Globus pallidus (tissue), 1 donor: ENCODE measurements at regions not wholly inside any gene's neighbourhood (a gene's known extent, or its start where the extent isn't known, plus 50 kb on each side); places are given as distances from the start of the nearest gene placed in this dataset.
A peak's percentile ranks its signal among the peaks of the same experiment; 100 is the strongest.

Experiments
- DNase-seq: peaks from one replicate; pipeline ENCODE4 v3.0.0-alpha.2; 2015; ENCODE audit warnings: low spot score

DNA sequence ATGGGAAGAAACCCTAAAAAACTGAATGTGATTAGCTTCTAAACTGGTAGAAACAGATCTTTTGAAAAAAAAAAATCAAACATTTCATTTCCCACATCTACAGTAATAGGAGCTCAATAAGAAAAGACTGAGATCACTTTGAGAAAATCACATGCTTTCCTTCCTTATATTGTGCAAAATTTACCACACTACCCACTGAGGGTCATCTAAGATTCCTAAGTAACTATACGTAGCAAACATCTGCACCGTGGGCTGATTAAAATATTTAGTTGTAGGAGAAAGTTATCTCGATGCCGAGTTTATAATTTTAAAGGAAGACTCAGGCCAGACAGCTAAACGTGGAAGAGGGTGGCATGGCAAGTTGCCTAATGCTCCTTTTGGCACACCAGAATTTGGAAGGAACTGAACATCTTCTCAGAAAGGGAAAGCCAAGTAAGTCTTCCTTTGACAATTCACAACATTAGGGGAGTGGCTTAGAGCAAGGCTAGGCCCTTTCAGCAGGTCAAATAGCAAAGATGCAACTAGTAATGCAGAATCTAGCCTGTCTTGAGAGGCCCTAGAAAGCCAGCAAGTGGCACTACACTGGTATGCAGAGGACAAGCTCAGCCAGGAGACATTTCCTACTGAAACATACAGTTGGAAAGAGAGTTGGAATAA is 128.0 kb downstream of the TMA16 start:
- peak; percentile 27 for DNase-seq

DNA sequence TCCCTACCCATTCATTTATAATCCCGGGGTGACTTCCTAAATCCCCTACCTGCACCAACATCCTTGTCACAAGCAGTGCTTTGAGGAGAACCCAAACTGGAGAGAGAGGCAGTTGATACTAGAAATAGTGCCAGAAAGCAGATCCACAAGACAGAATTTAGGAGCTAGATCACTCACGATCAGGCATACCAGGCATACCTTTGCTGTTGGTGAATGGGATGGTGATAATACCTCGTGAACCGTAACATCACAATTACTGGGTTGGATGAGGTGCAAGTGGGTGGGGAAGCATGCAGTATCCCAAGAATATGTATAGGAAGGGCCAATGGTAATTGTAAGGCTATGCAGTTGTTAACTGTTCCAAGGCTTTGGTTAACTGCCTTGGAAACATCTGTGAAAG is 129.3 kb downstream of the TMA16 start:
- DNase-seq, result no peak

DNA sequence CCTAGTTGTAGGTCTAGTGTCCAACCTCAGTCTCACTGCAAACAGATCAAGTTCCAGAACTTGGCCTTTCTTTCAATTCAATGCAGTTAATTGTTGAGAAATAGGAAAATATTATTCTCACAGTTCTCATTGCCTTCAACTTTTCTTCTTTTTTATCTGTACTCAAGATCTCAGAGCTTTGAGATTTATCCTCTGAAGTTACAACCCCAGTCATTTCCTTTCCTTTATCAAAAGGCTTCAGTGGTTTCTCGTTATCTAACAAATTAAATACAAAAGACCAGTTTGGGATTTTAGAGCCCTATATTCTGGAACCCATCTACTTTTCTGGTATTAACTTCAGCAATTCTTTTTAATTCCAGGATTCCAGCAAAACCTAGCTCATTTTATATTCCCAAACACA is 130.2 kb downstream of the TMA16 start:
- no peak for DNase-seq

DNA sequence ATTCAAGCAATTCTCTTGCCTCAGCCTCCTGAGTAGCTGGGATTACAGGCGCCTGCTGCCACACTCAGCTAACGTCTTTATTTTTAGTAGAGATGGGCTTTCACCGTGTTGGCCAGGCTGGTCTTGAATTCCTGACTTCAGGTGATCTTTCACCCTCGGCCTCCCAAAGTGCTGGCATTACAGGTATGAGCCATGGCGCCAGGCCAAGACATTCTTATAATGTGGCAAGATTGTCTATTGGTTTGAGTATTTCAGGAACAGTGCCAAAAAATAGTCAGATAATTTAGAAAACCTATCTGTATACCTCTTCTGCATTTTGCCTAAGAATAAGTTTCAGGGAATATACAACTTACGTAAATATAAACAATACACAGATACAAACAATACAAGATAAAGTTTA is 136.8 kb downstream of the TMA16 start:
- no peak for DNase-seq

DNA sequence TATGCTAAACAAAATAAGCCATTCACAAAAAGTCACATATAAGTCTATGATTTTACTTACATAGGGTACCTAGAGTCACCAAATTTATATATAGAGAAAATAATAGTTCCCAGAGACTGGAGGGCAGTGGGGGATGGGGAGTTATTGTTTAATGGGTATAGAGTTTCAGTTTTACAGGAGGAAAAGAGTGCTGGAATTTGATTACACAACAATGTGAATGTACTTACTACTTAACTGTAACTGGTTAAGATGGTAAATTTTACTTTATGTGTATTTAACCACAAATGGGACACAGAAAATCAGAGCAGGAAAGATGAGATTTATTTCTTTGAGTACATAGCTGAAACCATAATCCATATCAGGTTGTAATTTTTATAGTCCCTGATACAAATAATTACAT is 144.4 kb downstream of the TMA16 start:
- no peak for DNase-seq

DNA sequence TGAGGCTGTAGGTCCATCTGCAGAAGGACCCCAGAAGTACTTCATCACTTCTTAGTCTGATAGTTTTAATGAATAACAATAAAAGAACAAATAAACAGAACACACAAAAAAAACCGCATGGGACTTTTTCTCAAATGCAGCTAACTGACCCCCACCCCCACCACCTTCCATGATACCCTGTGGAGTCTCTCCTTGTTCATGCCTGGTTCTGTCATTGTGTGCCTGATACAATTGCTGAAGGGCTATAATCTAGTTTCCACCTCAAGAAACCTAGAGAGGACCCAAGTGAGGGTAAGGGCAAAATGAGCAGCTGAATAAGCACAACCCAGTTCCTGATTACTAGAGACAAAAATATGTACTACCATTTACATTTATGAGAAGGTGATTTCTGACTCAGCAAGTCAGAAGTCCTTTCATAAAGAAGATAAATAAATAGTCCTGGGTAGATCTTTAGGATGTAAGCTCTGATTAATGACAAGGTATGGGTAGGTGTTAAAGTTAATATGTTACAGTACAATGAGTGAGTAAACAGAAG is 155.1 kb downstream of the TMA16 start:
- DNase-seq, result no peak

DNA sequence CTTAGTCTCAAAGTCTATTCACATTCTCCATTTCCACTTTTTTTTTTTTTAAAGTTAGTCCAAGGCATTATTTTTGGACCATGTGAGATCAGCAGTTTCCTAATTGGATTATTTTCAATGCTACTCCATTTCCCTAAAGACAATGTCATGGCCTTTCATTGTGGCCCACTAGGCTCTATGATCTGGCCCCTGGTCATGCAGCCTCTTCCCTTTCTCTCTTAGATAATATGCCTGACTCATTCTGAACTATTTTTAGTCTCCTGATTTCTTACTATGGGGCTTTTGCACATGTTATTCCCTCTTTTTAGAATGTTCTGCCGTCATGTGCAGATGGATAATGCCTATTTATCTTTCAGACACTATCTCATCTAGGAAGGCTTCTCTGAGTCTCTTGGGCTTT is 157.3 kb downstream of the TMA16 start:
- DNase-seq, result no peak

DNA sequence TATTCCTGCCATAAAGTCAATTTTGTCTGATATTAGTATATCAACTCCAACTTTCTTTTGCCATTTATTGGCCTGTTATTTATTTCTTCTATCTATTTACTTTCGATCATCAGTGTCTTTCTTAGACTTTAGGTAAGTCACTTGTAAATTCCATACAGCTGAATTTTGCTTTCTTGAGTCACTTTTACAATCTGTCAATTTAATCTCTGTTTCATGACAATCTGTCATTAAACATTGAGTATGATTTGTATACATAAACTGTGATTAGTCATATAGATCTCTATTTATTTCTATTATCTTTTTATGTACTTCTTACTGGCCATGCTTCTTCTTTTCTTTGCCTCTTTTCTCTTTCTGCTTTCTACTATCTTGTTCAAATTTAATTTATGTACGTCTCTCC is 160.1 kb downstream of the TMA16 start:
- no peak for DNase-seq

DNA sequence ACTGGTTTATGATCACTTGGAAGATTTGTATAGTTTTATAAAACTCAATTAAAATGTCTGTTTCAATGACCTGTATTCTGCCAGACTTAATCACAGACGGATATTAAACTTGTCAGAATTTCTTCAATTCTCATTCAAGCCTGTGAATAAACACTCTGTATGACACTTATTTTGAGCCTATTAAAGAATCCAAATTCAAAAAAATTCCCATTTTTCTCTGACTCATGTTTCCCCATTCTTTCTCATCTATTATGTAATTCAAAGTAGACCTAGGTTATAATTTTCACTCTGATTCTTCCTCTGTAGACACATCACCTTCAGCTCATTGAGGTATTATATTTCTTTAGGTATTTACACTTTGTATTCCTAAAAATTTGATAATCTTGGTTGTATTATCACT is 166.1 kb downstream of the TMA16 start:
- DNase-seq, result no peak

DNA sequence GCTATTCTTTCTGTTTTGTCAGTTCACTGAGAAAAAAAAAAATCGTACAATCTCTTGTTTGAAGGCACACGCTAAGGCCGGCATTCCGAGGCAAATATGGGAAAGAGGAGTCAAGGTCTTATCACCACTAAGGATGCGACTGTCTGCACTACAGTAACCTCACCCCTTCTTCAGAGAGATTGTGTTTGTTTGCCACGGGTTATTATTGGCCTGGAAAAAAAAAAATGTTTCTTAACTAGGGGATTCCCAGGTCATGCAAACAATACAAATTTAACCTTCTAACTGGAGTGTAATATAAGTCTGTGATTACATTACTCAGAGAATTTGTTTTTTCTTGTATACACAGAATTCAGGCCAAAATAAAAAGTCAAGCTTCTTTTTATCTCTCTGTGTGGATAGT is 168.3 kb downstream of the TMA16 start:
- no peak for DNase-seq

DNA sequence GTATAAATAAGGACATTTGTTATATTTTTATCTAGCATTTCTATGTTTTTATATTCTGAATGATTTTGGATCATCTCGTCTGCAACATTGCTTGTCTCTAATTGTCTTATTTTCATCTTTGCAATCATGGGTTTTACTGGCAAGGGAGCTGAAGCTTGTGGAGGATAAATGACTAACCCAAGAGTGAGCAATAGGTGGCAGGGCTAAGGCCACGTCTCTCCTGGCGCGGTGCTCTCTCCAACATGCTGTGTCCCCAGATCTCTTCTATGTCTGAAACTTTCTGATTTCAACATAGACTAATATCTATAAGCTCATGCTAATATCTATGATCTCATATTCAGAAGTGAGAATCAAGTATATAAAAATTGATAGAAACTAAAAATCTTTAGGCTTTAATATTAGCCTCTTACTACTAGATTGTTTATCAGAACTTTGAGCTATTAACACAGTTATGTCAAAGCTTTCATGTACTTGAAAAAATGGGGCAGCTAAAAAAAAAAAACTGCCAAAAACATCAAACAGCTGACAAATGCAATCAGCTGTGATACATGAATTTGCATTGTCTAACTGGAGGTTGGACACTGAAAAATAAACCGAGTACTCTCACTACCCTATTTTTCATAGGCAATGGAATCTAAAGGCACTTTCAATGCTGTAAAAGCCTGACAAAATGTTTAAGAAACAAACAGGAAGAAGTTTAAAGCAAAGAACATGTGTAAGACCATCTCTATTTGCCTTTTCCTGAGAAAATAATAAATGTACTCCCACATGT is 169.2 kb downstream of the TMA16 start:
- no peak for DNase-seq

DNA sequence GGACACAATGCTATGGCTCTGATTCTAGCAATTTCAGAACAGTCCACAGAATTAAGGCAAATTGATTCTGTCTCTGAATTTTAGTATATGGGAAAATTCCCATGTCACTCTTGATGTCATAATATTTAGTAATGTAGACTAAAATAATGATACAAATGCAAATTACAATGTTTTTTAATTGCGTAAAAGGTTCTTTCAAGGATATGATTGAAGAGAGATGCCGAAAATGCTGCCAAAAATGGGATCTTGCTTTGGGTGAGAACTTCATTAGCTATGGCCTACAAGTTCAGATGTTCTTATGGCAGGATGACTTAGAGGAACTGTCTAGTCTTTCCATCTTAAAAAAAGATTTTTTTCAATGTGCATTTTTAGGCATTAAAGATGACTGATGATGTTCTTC is 170.6 kb downstream of the TMA16 start:
- DNase-seq, result no peak

DNA sequence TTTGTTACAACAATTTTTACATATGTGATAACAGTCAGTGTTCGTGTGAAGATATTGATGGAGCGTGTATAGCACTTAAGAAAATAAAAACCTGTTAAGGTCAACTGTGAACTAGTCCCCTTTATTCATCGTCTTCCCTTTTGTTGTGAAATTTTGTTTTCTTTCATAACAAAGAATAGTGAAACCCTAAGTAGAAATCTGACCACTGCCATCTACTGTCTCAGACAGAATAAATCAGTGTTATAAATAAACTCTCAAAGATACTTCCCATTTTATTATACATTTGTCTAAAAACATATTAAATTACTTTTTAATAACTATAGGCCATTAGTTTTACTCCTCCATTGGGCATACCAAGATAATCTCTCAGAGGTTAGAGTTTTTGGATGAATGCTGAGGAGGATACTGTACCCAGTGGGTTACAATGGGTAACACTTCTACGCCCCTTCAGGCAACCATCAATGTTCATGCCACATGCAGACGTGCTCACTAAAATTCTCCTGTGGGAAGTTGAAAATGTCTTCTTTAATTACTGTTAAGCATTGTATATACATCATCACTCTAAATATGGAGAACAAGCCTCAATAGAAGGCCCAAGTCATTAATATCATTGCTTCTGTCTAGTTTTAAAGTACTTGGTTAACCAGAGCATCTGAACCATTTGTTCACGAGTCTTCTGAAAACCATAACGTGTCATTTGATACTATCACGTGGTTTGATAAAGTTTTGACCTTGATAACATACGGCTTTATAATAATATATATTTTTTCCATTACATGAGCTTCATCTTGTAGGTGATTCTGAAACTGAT is 171.2 kb downstream of the TMA16 start:
- no peak for DNase-seq

DNA sequence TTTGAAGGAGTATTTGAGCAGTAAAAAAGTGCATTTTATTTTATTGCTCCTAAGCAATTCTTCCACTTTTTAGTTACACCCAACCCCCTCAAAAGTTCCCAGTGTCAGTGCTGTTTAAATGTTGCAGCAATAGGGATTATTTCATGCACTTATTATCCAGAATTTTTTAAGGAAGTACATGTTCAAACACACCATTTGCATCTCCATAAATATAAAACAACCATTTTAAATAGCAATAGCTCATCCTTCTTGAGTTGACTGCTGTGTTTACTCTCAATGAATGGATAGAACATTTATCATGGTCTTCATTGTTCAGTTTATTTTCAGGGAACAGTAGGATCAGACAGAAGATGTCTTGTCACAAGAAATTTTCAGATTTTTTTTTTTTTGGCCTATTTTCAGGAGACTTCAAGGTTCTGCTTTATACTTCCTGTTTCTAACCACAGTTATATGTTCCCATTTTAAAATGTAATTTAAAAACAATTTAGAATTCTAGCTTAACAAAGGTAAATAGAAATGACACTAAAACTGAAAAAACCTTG is 171.9 kb downstream of the TMA16 start:
- DNase-seq, result no peak

DNA sequence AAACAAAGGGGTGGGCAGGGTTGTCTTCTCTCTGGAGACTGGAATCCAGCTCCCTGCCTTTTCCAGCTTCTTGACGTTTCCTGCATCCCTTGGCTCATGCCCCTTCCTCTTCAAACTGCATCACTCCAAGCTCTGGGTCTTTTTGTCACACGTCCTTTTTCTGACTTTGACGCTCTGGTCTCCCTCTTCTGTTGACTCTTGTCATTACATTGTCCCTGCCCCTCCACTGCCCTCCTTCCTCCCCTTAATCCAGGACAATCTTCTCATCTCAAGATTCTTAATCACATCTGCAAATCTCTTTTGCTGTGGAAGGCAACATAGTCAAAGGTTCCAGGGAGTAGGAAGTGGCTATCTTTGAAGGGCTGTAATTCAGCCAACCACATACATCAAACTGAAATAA is 178.3 kb downstream of the TMA16 start:
- no peak for DNase-seq

DNA sequence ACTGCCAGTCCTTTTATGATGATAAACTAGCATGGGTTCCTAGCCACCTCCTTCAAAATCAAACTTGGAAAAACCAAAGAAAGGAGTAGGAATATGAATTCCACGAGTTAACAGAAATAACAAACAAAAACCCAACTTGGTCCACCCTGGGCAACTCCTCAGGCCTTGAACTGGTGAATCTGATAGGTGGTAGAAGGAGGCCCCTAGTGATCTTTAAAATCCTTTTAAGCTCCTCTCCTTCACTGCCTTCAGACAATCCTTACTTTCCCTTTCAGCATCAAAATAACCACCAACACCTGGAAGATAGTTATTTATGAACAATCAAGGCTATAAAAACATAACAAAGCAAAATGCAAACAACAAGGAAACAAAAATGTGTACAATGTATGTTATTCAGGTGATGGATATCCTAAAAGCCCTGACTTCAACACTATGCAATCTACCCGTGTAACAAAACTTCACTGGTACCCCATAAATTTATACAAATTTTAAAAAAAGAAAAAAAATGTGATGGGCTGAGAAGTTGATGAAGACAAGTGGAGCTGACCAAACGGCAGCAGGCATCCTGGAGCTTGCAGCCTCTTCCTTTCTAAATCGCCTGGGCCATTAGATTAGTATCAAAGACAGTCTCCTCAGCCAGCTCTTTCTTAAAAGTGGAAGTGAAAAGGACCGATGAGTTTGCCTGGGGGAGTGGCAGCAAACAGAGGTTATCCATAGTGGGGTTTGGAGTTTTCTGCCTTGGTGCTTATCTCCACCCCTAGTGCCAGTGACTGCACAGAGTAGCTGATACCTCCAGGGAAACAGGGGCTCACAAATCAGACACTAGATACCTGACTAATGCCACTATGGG is 179.6 kb downstream of the TMA16 start:
- no peak for DNase-seq

DNA sequence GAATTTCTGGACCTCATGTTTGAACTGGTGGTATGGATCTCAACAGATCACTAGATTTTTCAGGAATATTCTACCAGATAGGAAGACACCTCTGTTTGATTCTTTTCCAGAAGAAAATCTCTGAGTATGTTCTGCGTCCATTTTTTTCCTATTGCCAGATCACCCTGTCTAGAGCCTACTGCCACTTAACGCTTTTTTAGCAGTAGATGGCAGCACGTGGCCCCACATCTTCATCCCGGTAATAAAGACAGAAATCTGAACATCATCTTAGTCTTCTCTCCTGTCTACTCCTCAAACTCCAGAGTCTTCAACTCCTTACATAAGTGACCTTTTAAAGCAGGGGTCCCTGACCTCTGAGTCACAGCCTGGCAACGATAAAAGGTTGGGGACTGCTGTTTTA is 184.7 kb downstream of the TMA16 start:
- DNase-seq, result no peak

DNA sequence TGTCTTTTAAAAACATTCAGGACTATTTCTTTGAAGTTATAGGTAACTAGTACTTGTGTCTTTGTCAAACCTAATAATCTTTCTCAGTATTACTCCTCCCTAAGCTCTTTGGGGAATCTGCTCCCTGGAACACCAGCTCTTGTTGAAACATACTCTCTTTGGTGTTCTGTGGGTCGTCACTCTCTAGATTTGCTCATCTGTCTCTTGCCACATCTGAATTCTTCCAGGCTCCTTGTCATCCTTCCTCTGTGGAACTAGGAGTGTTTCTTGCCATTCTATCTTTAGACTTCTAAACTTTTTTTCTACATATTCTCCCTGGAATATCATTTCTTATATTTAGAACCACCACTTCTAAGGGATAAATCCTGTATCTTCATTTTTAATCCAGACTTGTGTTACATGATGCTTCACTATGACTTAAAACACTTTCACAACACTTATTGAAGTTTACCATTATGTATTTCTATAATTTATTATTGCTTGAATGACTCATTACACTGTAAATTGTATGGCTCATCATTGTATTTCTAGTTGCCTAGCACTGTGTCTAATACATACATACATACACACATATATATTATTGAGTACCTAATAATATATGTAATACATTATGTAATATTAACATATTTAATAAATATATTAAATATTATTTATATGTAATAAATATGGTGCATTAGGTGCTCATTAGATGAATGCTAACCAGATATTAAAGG is 186.1 kb downstream of the TMA16 start:
- no peak for DNase-seq

DNA sequence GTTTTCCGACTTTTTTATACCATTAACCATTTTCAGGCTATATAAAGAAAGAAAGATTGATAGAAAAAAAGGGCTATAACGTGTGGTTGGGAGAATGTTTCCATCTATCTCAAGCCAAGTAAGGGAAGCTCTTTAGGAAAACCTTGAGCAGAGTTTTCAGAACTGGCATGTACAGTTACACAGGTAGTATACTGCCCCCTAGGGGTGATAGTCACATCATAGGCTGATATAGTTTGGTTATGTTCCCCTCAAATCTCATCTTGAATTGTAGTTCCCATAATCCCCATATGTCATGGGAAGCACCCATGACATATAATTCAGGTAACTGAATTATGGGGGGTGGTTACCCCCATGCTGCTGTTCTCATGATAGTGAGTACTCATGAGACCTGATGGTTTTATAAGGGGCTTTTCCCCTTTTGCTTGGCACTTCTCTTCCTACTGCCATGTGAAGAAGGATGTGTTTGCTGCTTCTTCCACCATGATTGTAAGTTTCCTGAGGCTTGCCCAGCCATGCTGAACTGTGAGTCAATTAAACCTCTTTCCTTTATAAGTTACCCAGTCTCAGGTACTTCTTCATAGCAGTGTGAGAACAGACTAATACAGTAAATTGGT is 186.8 kb downstream of the TMA16 start:
- peak; percentile 24 for DNase-seq

DNA sequence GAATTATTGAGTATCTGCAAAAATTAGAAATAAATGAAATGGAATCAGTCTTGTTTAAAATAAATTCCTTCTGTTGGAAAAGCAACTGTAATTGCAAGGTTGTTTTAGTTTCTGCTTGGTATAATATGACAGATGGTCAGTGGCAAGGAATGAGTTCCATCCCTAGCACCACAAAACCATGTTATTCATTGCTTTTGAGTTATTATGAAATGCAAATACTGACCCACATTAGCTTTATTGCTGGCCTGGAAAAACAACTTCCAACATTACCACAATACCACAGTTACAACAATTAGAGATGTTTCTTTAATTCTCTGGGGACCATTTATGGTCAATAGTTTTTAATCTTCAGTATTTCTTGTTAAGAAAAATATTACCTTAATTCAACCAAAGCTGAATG is 194.4 kb downstream of the TMA16 start:
- DNase-seq, result no peak

DNA sequence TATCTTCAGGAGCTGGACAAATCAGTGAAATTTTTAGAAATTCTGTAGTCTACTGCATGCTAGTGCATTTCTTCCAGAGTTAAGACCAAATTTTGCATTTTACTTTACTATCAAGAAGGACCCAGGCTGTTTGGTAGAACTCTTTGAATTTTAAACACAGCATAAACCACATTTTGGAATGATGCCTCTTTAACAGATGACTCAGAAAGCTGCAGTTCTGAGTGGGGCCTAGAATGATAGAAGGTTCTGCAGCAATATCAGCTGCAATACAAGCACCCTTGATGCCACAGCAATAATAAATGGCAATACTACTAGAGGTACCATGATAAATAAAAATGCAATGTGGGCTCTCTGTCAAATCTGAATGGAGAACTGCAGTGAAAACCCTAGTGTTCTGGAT is 198.7 kb downstream of the TMA16 start:
- DNase-seq, result no peak
